ENCODE measurements at regions not wholly inside any gene's neighbourhood (a gene's known extent, or its start where the extent isn't known, plus 50 kb on each side); places are given as distances from the start of the nearest gene placed in this dataset.

DNA sequence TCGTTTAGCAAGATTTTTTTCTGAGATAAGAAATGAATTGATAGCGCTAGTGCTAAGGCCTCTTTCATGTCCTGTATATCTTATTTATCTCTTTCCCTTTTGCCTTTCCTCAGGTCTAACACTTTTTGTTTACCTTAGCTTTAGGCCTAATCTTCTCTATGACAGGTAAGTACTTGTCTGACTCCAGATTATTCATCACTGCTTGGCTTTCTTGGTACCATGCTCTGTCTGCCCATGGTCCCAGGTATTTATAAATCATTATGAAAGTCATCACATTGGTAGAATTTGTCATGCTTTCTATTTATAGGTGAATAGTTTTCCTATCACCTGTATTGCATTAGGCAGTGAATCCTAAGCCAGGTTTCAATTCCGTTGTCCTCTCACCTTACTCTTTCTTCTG is 99.5 kb upstream of the CTSO start:
- DNase-seq = no peak

DNA sequence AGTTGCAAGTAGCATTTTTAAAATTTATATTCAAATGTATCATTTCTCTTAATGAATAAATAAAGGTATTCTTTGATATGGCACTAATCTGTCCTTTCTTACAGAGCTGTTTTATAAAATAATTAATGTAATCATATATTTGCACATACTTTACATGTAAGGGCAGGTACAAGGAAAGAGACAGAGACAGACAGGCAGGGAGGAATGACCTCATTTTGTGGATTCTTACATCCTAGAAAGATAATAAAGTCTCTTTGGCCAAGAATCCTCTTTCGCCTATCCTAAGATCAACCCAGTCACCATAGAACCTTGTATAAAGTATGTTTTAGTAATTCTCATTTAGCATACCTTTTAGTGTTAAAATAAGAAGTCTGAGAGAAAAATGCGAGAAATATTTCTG is 98.5 kb upstream of the CTSO start:
- no peak for DNase-seq

DNA sequence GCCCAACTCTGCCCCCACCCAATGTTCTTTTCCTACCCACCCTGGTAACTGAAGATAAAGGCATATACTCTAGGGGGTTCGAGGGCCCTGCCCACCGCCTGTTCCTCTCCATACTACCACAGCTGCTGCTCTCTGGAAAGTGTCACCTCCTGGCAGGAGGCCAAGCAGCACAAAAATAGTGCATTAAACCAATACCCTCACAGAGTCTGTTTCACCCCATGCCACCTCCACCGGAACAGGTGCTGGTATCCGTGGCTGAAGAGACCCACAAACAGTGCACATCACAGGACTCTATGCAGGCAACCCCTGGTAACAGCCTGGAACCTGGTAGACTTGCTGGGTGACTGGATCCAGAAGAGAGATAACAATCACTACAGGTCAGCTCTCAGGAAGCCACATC is 85.1 kb upstream of the CTSO start:
- no peak for DNase-seq

DNA sequence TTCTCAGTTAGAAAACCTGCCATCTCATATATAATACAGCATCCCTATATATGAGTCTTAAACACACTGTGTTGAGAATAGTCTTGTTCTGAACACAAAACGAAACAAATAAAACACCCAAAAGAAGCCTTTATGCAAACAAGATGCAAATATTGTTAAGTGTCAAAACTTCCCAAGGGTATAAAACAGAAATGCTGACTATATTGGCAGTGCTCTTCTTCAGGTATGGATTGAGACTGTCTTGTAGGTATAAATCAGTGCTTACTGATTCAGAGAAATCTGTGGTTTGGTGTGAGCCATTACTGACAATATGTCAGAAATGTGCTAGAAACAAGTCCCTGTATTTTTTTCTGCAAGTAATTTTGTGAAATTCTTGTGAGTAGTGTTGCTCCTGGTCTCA is 82.8 kb upstream of the CTSO start:
- no peak for DNase-seq

DNA sequence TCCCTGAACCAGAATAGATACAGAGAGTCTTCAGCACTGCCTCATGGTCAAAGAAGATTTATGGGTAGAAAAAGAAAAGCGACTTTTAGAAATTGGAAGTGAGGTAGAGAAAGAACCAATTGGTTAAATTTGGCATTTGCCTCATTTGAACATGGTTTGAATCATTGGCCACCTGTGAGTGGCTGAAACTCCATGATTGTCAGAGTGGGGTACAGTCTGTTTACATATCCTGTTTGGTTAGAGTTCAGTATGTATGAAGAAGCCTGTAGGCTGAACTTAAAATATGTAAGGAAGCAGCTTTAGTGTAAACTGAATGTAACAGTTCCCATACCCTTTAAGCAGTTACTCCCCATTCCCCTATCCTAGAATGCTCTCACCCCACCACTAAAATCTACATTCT is 76.0 kb upstream of the CTSO start:
- no peak for DNase-seq

DNA sequence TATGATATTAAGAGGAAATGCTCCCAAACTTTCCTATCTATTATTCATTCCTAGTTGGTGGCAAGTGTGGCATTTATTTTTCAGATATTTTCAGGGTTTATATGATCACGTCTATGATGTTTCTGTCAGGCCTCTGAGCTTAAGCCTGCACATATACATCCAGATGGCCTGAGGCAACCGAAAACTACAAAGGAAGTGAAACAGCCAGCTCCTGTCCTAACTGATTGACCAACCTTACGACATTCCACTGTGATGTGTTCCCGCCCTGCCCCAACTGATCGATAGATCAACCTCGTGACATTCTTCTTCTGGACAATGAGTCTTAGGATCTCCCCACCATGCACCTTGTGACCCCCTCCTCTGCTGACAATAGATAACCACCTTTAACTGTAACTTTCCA is 67.6 kb upstream of the CTSO start:
- DNase-seq = no peak

DNA sequence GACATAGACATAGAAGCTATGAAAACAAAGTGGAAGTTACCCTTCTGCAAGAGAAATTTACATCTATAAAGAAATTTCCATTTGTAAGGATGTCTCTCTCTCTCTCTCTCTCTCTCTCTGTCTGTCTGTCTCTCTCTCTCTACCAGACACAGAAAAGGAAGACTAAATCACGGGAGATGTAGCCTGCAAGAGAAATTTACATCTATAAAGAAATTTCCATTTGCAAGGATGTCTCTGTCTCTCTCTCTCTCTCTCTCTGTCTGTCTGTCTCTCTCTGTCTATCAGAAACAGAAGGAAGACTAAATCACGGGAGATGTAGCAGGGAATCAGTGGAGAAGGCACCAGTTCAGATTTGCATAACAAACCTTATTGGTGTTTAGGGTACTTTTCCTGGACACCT is 65.6 kb upstream of the CTSO start:
- DNase-seq = no peak

DNA sequence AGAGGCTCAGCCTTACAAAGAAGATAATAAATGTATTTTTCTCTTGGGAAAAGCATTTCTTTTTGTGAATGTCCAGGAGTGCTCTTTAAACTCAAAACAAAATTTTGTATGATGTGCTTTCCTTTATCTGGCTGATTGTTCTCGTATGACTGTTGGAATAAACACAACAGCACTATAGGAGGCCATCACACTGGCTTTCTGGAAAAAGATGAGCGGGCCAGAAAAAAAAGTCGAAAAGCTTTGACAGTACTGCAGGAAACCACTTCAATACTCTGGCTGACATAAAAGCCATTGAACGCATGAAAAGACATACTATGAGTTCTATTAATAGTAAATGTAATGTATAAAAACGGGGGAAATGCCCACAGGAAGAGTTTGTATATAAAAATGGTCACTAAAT is 64.7 kb upstream of the CTSO start:
- DNase-seq = no peak

DNA sequence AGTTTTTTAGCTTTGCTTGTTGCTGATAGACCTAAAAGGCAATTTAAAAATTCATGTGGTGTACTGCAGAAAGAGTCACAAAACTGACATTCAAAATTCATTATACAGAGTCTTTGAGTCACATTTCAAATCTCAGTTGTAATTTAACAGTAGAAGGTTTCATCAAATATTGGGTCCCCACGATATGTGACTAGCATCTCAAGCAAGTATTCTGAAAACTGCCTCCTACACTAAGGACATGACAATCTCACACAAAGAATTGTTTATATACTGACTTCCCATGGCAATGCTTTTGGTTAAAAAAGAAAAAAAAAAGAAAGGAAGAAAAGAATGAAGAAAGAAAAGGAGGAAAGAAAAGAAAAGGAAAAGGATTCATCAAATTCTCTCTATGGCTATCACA is 62.1 kb upstream of the CTSO start:
- DNase-seq = no peak

DNA sequence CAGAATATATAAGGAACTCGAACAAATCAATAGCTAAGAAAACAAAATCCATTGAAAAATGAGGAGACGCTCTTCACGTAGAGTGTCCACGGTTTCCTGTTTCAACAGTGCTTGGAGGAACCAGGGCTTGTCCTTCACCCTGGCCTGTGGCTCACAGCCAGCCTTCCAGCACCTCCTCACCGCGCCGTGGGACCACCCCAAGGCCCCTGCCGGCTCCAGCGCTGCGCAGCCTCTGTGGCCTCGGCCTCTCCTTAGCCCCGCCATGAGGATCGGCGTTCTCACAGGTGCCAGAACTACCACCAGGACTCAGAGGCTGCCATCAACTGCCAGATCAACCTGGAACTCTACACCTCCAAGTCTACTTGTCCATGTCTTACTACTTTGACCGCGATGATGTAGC is 52.5 kb upstream of the CTSO start:
- DNase-seq = no peak

Data from T-helper 1 cell (primary cell).